T-helper 2 cell treated with Interferon-gamma antibody and Interleukin-4, amounts not matched to agents 100 ng/mL and 5 ng/mL, for 36 hours (primary cell): ENCODE measurements at regions not wholly inside any gene's neighbourhood (a gene's known extent, or its start where the extent isn't known, plus 50 kb on each side); places are given as distances from the start of the nearest gene placed in this dataset.

ENCODE experiments used
- intact Hi-C: fragments of 100-400 bp; cut with micrococcal nuclease; formaldehyde crosslinking; loops from one replicate; pipeline ENCODE4 v1.15.1; 2023

DNA sequence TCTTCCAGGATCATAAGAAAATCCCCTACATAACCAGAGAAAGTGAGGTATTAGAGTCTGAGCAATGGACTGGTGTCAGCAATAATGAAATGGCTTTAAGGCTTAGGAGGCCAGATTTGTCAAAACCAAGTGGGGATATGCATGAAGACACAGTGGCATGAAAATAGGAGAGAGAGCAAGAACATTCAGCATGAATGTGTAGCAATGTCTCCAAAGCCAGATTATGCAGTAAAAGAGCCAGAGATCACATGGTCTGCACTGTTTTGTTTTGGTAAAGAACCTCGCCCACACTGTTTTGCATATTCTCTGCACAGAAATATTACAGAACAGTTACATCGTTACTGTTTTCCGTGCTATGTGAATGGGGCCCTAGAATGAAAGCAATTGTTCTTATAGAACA lies 589.4 kb downstream of the PLPP3 start:
- intact Hi-C loops = no loop called here

DNA sequence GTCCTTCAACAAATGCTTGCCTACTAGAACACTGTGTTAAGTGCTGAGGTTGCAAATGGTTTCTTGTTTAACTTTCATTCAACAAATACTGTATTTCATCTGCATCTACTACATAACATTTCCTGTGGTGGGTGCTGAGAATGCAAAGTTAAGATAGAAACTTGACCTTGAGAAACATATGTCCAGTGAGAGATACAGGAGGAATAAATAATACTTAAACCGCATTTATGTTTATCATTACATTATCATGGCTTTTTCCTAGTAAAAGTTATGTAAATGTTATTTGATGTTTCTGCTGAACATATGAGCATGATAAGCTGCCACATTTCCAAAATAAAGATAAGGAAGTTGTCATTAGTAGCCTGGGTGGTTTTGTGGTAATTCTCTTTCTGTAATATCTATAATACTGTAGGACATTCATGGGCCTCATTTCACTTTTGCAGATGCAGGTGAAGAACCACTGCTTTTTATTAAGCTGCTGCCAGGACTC lies 590.4 kb downstream of the PLPP3 start:
- intact Hi-C loops = no loop called here

DNA sequence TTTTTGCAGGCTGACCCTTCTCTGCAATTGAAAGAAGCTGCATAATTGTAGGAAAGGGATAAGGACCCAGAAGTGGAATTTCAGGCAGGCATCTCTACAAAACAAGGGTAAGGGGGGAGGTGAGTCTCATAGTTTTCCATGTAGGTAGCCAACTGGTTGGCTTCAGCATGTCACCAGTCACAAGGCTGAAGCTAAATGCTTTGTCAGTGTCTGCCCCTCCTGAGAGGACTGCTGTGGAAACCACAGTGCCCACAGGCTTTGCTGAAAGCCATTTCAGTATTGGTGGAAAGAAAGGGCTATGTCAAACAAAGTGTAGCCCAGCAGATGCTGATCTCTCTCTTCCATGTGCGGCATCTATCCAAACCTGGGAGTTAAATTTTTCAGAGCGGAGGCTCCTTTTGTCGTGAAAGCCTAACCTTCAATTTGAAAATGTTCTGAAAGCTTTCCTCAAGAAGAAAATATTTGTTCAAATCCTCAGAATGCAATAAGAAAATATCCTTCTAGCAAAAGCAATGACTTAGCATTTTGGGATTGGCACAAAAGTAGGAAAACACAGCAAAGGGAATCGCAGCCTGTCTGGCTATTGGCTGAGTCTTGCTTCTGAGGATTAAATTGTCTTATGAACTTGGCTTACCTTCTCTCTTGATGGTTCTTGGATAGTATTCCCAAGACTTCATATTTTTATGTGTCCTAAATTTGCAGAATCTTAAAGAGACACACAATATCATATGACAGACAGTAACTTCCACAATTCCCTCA lies 591.7 kb downstream of the PLPP3 start:
- intact Hi-C loops = no loop called here

- intact Hi-C loops = no loop called here
Measured at GRCh38 chr1:55986003-55986402, 593.4 kb downstream of the PLPP3 start.

GRCh38 chr1:55981010-55981650 lies 598.2 kb downstream of the PLPP3 start:
- intact Hi-C loops = no loop called here

- intact Hi-C loops = no loop called here
Measured at GRCh38 chr1:55980582-55980981, 598.8 kb downstream of the PLPP3 start.

DNA sequence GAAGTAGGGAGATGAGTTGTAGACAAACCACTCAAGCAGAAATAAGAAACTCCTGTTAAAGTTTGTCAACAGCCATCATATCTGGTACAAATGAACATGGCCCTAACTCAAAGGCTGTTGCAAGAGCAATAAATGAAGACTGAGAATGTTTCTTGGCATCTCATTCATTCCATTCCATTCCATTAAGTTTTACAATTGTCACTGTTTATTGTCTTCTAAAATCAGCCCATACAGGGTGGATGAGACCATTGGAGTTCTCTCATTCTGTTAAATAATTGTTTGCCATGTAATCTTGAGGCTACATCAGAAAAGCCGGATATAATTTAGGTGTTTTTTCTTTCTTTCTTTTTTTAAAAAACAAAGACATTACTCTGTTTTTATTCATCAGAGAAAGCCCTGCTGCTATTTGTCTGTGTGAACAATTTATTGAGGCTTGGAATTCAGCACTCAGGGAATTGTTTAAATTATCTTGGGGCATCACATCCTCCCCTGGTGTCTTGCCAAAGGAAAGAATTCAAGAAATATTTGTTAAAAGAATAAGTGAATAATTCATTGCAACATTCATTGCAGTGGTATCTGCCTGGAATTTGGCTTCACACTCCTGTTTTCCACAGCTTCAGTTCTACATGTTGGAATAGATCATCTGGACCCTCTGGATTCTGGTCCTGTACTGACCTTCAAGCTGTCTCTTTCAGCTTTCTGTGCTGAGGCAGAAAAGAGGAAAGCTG lies 604.5 kb downstream of the PLPP3 start:
- intact Hi-C loops = no loop called here

GRCh38 chr1:55970526-55971110 lies 608.7 kb downstream of the PLPP3 start:
- intact Hi-C loops = no loop called here

DNA sequence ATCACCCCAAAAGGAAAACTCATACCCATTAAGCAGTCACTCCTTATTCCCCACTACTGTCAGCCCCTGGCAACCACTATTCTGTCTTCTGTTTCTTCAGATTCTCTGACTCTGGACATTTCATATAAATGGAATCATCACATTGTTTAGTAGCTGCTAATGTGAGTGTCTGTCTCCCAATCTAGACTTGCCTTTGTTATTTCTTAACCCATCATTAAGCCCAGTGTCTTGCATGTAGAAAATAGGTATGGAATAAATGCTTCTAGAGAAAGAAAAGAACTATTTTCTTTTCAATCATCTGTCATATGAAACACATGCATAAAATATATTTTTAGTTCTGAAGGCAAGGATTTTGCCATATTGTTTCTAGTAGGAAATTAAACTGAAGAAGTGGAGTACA lies 610.0 kb downstream of the PLPP3 start:
- intact Hi-C loops = no loop called here

DNA sequence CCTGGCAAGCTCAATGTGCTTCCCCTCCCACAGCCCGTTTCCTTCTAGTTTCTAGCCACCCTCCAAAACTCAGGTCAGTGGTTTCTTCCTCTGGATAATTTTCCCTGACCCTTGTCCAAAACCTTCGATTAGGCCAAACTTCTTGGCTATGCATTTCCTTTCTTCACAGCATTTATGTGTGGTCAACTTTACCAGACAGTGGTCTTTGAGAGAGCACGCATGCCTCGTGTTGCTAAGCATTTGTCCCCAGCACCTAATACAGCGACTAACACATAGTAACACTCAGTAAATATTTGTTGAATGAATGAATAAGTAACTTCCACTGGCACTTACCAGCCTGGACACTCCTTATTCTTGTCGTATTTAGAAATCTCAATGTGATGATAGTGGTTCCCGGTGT lies 610.7 kb downstream of the PLPP3 start:
- intact Hi-C loops = no loop called here

DNA sequence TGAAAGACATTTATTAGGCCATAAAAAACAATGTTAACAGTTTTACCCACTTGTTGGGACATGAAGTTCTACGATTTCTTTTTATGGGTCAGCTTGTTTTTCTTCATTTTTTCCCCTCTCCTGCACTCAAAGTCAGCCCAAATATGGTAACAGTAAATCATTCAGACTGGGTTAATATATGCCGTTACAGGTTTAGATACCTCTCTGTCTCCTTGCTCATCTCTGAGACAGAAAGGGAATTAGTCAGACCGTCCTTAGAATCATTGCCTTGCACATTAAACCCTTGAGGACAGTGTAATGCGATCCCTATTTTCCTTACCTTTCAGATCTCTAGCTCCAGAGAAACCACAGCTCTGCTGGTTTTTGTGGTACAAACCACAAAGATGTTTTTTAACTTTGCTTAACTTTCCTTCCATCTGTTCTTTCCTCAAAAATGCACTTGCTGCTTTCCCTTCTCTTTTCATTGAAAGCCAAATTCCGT lies 613.3 kb downstream of the PLPP3 start:
- intact Hi-C loops = no loop called here

GRCh38 chr1:55962472-55962871 lies 616.9 kb downstream of the PLPP3 start:
- intact Hi-C loops = no loop called here

- intact Hi-C loops = no loop called here
Measured at GRCh38 chr1:55959136-55959548, 620.2 kb downstream of the PLPP3 start.

DNA sequence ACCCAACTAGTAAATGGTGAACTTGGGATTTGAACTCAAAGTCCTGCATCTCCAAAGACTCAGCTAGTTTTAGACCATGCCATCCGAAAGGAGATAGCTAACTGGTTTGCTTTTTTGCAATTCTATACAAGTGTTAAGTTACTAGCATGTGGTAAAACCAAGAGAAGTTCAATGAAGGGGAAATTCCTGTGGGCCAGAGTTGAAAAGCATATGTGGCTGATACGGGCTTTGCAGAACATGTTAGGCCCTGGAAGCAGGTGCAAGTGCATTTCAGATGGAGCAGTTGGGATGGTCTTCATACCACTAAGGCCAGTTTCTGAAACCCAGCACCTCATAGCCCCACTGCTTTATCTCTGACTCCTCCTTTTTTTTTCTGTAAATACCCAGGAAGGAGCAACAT lies 620.9 kb downstream of the PLPP3 start:
- intact Hi-C loops = no loop called here

DNA sequence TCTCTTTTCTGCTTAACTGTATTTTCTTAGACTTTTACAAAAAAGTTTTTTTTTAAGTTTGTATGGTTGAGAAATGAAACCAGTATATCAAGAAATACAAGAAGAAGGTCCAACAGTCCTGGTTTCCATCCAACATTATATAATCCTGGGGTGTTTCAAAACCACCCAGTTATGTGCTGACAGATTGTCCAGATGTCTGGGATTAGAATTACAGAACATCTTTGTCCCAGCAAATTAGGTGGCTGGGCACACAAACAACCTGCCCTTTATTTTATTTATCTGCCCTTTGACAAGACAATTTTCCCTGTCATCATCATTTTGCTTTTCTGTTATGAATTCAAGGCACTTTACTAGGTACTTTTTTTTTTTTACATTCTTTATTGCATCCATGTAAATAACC lies 622.1 kb downstream of the PLPP3 start:
- intact Hi-C loops = no loop called here

GRCh38 chr1:55955016-55955621 lies 624.2 kb downstream of the PLPP3 start:
- intact Hi-C loops = no loop called here

DNA sequence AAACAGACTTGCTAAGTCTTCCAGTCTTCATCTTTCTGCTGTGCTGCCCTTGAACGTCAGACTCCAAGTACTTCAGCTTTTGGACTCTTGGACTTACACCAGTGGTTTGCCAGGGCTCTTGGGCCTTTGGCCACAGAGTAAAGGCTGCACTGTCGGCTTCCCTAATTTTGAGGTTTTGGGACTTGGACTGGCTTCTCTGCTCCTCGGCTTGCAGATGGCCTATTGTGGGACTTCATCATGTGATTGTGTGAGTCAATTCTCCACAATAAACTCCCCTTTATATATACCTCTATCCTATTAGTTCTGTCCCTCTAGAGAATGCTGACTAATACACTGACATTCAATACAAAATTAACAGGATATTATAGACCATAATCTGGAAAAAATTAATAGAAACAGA lies 628.1 kb downstream of the PLPP3 start:
- intact Hi-C loops = no loop called here

DNA sequence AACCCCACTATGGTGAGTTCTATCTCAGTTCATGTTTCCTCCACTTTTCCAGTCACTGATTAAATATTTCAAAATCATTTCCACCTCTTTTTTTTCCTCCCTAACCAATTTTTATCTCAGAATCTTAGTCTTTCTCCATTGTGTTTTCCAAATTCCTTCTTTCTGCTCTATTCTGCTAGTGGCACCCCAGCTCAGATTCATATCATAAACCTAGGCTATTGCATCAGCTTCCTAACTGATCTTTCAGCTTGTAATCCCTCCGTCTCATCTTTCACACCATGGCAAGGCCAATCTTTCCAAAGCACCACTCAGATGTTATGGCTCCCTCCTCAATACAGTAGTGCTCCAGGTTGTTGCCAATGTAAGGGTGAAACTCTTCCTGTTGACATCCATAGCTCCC lies 631.9 kb downstream of the PLPP3 start:
- intact Hi-C loops = no loop called here

DNA sequence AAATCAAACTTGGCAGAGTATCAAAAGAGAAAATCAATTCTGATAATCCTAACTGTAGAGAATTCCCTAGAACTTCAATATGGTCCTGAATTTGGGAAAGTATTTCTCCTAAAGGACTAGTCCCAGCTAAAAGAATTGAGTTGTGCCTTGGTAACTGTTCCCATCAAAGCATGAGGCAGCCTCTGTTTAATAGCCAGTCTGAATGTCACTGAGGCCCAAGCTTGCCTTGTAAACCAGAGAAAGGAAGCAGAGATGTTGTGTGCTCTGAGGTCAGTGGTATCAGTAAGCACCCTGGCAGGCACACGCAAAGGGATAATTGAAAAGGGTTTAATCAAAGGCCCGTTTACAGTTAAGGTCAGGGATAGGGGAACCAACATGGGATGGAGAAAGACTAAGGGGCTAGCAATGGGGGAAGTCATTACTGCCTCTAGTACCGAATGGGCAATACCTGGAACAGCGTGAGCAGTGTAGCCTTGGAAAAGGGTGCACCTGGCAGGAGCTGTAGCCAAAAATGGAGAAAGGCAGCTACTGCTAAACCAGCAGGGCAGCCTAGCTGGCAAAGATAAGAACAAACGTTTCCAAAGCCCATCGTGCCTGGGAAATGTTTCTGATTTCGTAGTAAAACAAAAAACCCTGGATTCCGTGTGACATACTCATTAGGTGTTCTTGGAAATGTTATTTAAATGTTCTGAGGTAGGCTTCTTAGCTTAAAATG lies 635.5 kb downstream of the PLPP3 start:
- intact Hi-C loops = no loop called here

GRCh38 chr1:55943012-55943411 lies 636.4 kb downstream of the PLPP3 start:
- intact Hi-C loops = no loop called here

DNA sequence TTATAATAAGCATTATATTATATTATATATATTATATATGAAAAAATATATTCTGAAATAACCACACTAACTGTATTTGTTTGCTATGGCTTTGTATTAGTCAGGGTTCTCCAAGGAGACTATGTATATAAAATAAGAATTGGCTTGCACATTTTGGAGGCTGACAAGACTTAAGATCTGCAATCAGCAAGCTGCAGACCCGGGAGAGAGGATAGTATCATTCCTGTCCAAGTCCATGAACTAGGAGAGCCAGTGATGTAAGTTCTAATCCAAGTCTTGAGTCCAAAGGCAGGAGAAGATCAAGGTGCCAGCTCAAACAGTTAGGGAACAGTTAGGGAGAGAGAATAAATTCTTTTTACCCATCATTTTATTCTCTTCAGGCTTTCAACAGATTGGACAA lies 639.5 kb downstream of the PLPP3 start:
- intact Hi-C loops = no loop called here
